Cardiac fibroblast (primary cell): ENCODE measurements at regions not wholly inside any gene's neighbourhood (a gene's known extent, or its start where the extent isn't known, plus 50 kb on each side); places are given as distances from the start of the nearest gene placed in this dataset.
"Not testable (repeated sequence)": the region's sequence is repeated elsewhere in the genome, so short reads cannot be mapped to it uniquely, and the experiment has no call there.

Experiments used
- DNase-seq, 2 donors: peaks; one replicate each; pipeline versions ENCODE4 v3.0.0 to v3.0.0-alpha.2; 2010; ENCODE audit warnings: low read depth in 2 of 2
- H3K4me3 ChIP-seq, 2 donors: replicated peaks in 1 of 2; 1 replicate in 1 of 2; 2 replicates in 1 of 2; pipeline ENCODE4 v1.5.1; 2011; ENCODE audit warnings: low read depth in 2 of 2, low read length in 2 of 2, mild to moderate bottlenecking in 2 of 2, moderate library complexity in 1 of 2
- CTCF ChIP-seq: IDR thresholded peaks from one replicate; pipeline ENCODE4 v1.5.1; 2011; ENCODE audit warnings: low read depth, mild to moderate bottlenecking, low read length, inconsistent platforms

GRCh38 chr11:45737056-45737455, 67.9 kb upstream of the SLC35C1 start:
- no peak for TF ChIP-seq CTCF
- peak in 1 of 2 donors; percentile 62 for DNase-seq
- no peak overlapping the region for H3K4me3 ChIP-seq

DNA sequence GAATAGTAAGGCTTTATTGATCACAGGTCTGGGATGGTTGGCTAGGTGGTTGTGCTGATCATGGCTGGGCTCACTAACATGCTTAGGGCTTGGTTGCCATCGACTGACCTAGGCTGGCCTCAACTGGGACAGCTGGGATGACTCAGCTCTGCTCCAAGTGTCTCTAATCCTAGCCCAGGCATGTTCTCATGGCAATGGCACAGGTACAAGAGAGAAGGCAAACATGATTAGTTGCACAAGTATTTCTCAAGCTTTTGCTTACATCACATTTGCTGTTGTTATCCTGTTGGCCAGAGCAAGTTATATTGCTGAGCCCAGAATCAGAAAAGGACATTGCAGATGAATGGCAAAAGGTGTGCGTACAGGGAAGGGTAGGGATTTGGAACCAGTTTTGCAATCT, 68.5 kb upstream of the SLC35C1 start:
- peak; percentile 49 to 71 for DNase-seq
- no peak overlapping the region for H3K4me3 ChIP-seq
- no peak for TF ChIP-seq CTCF

- no peak overlapping the region for H3K4me3 ChIP-seq
- DNase-seq, result no peak
- TF ChIP-seq CTCF, result no peak
These were observed 67.8 kb upstream of the CHST1 start for GRCh38 chr11:45733176-45733575.

DNA sequence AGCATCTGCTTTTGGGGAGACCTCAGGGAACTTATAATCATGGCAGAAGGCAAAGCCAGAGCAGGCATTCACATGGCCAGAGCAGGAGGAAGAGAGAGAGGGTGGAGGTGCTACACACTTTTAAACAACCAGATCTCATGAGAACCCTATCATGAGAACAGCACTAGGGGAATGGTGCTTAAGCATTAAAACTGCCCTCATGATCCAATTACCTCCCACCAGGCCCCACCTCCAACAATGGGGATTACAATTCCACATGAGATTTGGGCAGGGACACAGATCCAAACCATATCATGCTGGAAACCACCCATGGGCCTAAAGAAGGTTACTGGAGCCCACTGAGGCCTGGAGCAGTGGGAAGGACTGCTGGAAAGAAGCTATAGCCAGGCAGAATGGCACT, 66.9 kb upstream of the CHST1 start:
- TF ChIP-seq CTCF, result no peak
- DNase-seq, result no peak
- H3K4me3 ChIP-seq, result no peak overlapping the region

GRCh38 chr11:45731171-45731570, 65.7 kb upstream of the CHST1 start:
- not testable (repeated sequence) for DNase-seq, H3K4me3 ChIP-seq

GRCh38 chr11:45730014-45730413, 64.6 kb upstream of the CHST1 start:
- H3K4me3 ChIP-seq, result no peak overlapping the region
- no peak for DNase-seq
- no peak for TF ChIP-seq CTCF

DNA sequence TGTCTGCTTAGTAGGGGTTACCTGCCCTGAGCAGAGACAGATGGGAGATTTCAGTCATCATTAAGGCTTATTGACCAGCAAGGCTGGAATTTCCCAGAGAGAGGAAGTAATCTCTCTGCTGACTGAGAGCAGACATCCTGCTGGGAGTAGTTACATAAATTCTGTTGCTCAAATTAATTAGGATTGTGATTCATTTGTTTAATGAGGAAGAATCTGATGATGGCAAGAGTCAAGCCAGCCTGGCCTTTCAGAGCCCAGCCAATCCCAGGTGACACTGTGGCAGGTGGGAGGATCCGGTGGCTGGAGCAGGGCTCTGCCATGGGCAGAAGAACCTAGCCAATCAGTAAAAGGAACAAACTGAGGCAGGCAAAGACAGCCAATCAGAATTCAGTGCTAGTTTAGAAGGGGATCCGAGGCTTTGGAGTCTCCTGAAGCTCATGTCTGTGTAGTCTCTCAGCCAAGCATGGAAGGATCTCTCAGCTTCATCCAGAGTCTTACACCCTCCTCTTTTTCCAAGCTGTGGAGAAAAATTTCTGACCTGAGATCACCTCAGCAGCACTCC, 61.2 kb upstream of the CHST1 start:
- no peak for TF ChIP-seq CTCF
- DNase-seq, result no peak

More for the DNA sequence above, 61.2 kb upstream of the CHST1 start:
- no peak overlapping the region for H3K4me3 ChIP-seq
